Caco-2 (cell line): ENCODE measurements at regions not wholly inside any gene's neighbourhood (a gene's known extent, or its start where the extent isn't known, plus 50 kb on each side); places are given as distances from the start of the nearest gene placed in this dataset.
A peak's percentile ranks its signal among the peaks of the same experiment; 100 is the strongest.

Experiments used
- BruUV-seq: library from RNA; stranded (reverse); fragments of 400-500 nt; replicated peaks from 2 replicates; lab custom pipeline; 2021; lab: Mats Ljungman, UMichigan
- CTCF ChIA-PET: fragments of 300-600 bp; sonication (Branson Sonifier 250); formaldehyde crosslinking; loops from one replicate; lab custom pipeline; 2022; ENCODE audit warnings: antibody characterized with exemption; lab: Charles Lee
- POLR2A ChIA-PET: fragments of 300-600 bp; sonication (Branson Sonifier 250); formaldehyde crosslinking; loops from one replicate; lab custom pipeline; 2022; ENCODE audit warnings: antibody characterized with exemption; lab: Charles Lee
- DNase-seq, 2 experiments: peaks; one replicate each; pipeline versions ENCODE4 v3.0.0 to v3.0.0-alpha.2; 2020 to 2022
- H3K27me3 ChIP-seq: replicated peaks from 2 replicates; pipeline ENCODE4 v1.6.0; 2011; ENCODE audit warnings: low read length; ENCODE audit not compliant: control insufficient read depth, insufficient read depth
- H3K36me3 ChIP-seq: 2 replicates; pipeline ENCODE4 v1.5.1; 2011; ENCODE audit warnings: low read length; ENCODE audit not compliant: control insufficient read depth, insufficient read depth
- H3K4me1 ChIP-seq: fragments of 250-450 bp; sonication (Bioruptor Pico); 2 replicates; pipeline ENCODE4 v1.5.1; 2020; ENCODE audit warnings: mild to moderate bottlenecking
- H3K4me3 ChIP-seq: 2 replicates; pipeline ENCODE4 v1.5.1; 2011; ENCODE audit warnings: low read depth, mild to moderate bottlenecking, control low read depth, low read length
- H3K9me3 ChIP-seq: fragments of 250-450 bp; sonication (Bioruptor Pico); 2 replicates; pipeline ENCODE4 v1.5.1; 2020; ENCODE audit warnings: mild to moderate bottlenecking, moderate library complexity
- H3K27ac Mint-ChIP-seq: one replicate; pipeline ENCODE4 v1.8.0; 2022; ENCODE audit warnings: mixed read lengths; ENCODE audit not compliant: unreplicated experiment
- H3K27me3 Mint-ChIP-seq: one replicate; pipeline ENCODE4 v1.8.0; 2022; ENCODE audit warnings: mixed read lengths; ENCODE audit not compliant: insufficient read depth, unreplicated experiment
- H3K36me3 Mint-ChIP-seq: one replicate; pipeline ENCODE4 v1.8.0; 2022; ENCODE audit warnings: mild to moderate bottlenecking, mixed read lengths; ENCODE audit not compliant: insufficient read depth, unreplicated experiment
- H3K4me1 Mint-ChIP-seq: one replicate; pipeline ENCODE4 v1.8.0; 2022; ENCODE audit warnings: low read depth, mixed read lengths; ENCODE audit not compliant: unreplicated experiment
- H3K4me3 Mint-ChIP-seq: one replicate; pipeline ENCODE4 v1.8.0; 2022; ENCODE audit warnings: mild to moderate bottlenecking, moderate library complexity, mixed read lengths; ENCODE audit not compliant: unreplicated experiment
- H3K9me3 Mint-ChIP-seq: one replicate; pipeline ENCODE4 v1.8.0; 2022; ENCODE audit warnings: mixed read lengths; ENCODE audit not compliant: unreplicated experiment
- intact Hi-C: fragments of 100-400 bp; cut with micrococcal nuclease; formaldehyde crosslinking; loops from one replicate; pipeline ENCODE4 v1.10.0; 2022; ENCODE audit not compliant: unreplicated experiment
- TF ChIP-seq, protein P1 (sequence below), 2 experiments: fragments of 200-600 bp in 1 of 2; IDR thresholded peaks; 1 replicate in 1 of 2; 2 replicates in 1 of 2; pipeline versions ENCODE4 v1.5.1 to v1.8.0; 2011 to 2022; ENCODE audit warnings: antibody characterized with exemption in 1 of 2, control low read depth in 1 of 2, inconsistent platforms in 1 of 2, low read depth in 1 of 2, low read length in 1 of 2, mild to moderate bottlenecking in 1 of 2, moderate library complexity in 1 of 2; ENCODE audit not compliant: insufficient read depth in 1 of 2, severe bottlenecking in 1 of 2, unreplicated experiment in 1 of 2

GRCh38 chr21:35965699-35966098 is 94.6 kb downstream of the SETD4 start:
- no peaks in the 10 kb centered on the region for H3K36me3 ChIP-seq
- H3K36me3 Mint-ChIP-seq, result peaks cover 6% of the 10 kb centered on the region
- no peaks in the 10 kb centered on the region for H3K4me1 ChIP-seq
- no peak overlapping the region for H3K4me3 ChIP-seq
- CTCF ChIA-PET, result no interaction called here
- peaks cover 11% of the 10 kb centered on the region for H3K9me3 Mint-ChIP-seq
- intact Hi-C loops, result no loop called here
- TF ChIP-seq, protein P1, sequence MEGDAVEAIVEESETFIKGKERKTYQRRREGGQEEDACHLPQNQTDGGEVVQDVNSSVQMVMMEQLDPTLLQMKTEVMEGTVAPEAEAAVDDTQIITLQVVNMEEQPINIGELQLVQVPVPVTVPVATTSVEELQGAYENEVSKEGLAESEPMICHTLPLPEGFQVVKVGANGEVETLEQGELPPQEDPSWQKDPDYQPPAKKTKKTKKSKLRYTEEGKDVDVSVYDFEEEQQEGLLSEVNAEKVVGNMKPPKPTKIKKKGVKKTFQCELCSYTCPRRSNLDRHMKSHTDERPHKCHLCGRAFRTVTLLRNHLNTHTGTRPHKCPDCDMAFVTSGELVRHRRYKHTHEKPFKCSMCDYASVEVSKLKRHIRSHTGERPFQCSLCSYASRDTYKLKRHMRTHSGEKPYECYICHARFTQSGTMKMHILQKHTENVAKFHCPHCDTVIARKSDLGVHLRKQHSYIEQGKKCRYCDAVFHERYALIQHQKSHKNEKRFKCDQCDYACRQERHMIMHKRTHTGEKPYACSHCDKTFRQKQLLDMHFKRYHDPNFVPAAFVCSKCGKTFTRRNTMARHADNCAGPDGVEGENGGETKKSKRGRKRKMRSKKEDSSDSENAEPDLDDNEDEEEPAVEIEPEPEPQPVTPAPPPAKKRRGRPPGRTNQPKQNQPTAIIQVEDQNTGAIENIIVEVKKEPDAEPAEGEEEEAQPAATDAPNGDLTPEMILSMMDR (IDR thresholded peaks at IDR 0.05; ENCODE audit: insufficient read depth in 1 of 2, low read depth in 1 of 2, low read length in 1 of 2, severe bottlenecking in 1 of 2, unreplicated experiment in 1 of 2), result no peak
- no peak for DNase-seq
- H3K9me3 ChIP-seq, result no peaks in the 10 kb centered on the region
- H3K4me3 Mint-ChIP-seq, result no peak overlapping the region
- no peaks in the 10 kb centered on the region for H3K27me3 ChIP-seq
- no peak overlapping the region for H3K27ac Mint-ChIP-seq
- no peaks in the 10 kb centered on the region for H3K27me3 Mint-ChIP-seq
- H3K4me1 Mint-ChIP-seq, result peaks cover 16% of the 10 kb centered on the region
- POLR2A ChIA-PET, result no interaction called here
- no TSS peak for BruUV-seq

DNA sequence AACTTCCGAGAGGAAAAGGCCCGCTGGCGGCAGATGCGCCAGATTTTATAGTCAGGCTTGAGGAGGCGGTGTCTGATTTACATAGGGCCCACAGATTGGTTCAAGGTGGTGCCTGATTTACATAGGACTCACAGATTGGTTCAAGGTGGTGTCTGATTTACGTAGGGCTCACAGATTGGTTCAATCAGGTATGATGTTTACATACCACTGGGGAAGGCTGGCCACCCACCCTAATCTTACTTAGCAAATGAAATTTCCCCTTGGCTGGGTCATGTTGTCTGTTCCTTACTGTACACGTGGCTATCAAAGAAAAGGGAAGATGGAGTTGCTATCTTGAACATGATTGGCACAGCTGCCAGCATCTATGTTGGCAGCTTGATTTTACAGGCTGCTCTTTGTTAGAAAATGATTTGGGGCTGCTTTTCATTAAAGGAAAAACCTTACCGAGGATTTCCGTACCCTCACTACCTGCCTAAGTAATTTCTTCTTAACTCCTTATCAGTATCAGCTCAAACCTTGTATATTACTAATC is 96.3 kb downstream of the SETD4 start:
- H3K27ac Mint-ChIP-seq, result no peak overlapping the region
- no peaks in the 10 kb centered on the region for H3K27me3 Mint-ChIP-seq
- Histone ChIP-seq H3K36me3 (no peaks in the 10 kb centered on the region), H3K9me3 (no peaks in the 10 kb centered on the region), H3K4me1 (no peaks in the 10 kb centered on the region), H3K4me3 (no peak overlapping the region), H3K27me3 (no peaks in the 10 kb centered on the region)
- ChIA-PET CTCF (no interaction called here), POLR2A (no interaction called here)
- H3K36me3 Mint-ChIP-seq, result peaks cover 6% of the 10 kb centered on the region
- peak in 1 of 2 experiments; percentile 6 for DNase-seq
- H3K4me3 Mint-ChIP-seq, result no peak overlapping the region
- H3K4me1 Mint-ChIP-seq, result peaks cover 23% of the 10 kb centered on the region
- H3K9me3 Mint-ChIP-seq, result peaks cover 21% of the 10 kb centered on the region
- no TSS peak for BruUV-seq
- intact Hi-C loops, result no loop called here
- TF ChIP-seq, protein P1 (IDR thresholded peaks at IDR 0.05; ENCODE audit: insufficient read depth in 1 of 2, low read depth in 1 of 2, low read length in 1 of 2, severe bottlenecking in 1 of 2, unreplicated experiment in 1 of 2), result no peak

DNA sequence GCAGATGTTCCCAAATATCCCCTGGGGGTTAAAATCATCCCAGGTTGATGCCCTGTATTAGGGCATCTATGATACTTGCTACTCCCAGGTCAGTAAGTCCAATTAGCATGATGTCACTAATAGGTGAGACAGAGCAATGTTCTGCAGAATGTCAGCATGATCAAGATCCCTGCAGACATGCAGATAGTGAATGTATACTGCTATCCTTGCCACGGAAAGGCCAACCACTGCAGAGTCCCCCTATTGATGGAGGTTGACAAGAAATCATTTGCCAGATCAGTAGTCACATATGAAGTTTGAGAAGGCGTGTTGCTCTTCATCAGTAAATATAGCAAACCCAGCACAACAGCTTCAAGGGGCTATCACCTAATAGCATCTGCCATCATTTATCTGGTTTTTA is 97.4 kb downstream of the SETD4 start:
- peaks cover 21% of the 10 kb centered on the region for H3K9me3 Mint-ChIP-seq

More for the DNA sequence above, 97.4 kb downstream of the SETD4 start:
- Histone ChIP-seq H3K36me3 (no peaks in the 10 kb centered on the region), H3K4me1 (no peaks in the 10 kb centered on the region), H3K4me3 (no peak overlapping the region), H3K27me3 (no peaks in the 10 kb centered on the region), H3K9me3 (no peaks in the 10 kb centered on the region)
- H3K27ac Mint-ChIP-seq, result no peak overlapping the region
- DNase-seq, result no peak
- H3K27me3 Mint-ChIP-seq, result no peaks in the 10 kb centered on the region
- peaks cover 23% of the 10 kb centered on the region for H3K4me1 Mint-ChIP-seq
- TF ChIP-seq, protein P1 (IDR thresholded peaks at IDR 0.05; ENCODE audit: insufficient read depth in 1 of 2, low read depth in 1 of 2, low read length in 1 of 2, severe bottlenecking in 1 of 2, unreplicated experiment in 1 of 2), result no peak
- H3K36me3 Mint-ChIP-seq, result peaks cover 6% of the 10 kb centered on the region
- intact Hi-C loops, result no loop called here
- ChIA-PET POLR2A (no interaction called here), CTCF (no interaction called here)
- H3K4me3 Mint-ChIP-seq, result no peak overlapping the region
- BruUV-seq, result no TSS peak
